A549 (cell line): ENCODE measurements at regions not wholly inside any gene's neighbourhood (a gene's known extent, or its start where the extent isn't known, plus 50 kb on each side); places are given as distances from the start of the nearest gene placed in this dataset.

Experiments used
- POLR2A ChIP-seq: IDR thresholded peaks from 2 replicates; pipeline ENCODE4 v1.6.1; 2012; ENCODE audit warnings: mild to moderate bottlenecking, low read length
- TF ChIP-seq, protein P1 (sequence below): IDR thresholded peaks from 2 replicates; pipeline ENCODE4 v1.6.1; 2012

DNA sequence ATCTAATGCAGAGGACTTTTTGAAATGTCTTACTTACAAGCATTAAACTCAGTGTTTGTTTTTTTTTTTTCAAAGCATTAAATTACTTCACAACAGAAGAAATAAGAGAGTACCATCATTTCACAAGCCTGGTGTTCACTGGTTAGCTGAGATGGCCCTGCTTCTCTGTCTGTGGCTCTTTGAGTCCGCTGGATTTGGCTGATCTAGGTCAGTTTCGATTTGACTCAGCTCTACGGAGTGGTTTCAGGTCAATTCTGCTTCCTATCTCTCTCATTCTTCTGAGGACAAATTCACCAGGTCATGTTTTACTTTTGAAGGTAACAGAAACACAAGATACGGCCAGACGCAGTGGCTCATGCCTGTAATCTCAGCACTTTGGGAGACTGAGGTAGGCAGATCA is 1066.1 kb downstream of the FLRT2 start:
- no peak for TF ChIP-seq POLR2A
- TF ChIP-seq, protein P1, sequence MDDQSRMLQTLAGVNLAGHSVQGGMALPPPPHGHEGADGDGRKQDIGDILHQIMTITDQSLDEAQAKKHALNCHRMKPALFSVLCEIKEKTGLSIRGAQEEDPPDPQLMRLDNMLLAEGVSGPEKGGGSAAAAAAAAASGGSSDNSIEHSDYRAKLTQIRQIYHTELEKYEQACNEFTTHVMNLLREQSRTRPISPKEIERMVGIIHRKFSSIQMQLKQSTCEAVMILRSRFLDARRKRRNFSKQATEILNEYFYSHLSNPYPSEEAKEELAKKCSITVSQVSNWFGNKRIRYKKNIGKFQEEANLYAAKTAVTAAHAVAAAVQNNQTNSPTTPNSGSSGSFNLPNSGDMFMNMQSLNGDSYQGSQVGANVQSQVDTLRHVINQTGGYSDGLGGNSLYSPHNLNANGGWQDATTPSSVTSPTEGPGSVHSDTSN = no peak
